Spleen (tissue), 11 donors: ENCODE measurements at regions not wholly inside any gene's neighbourhood (a gene's known extent, or its start where the extent isn't known, plus 50 kb on each side); places are given as distances from the start of the nearest gene placed in this dataset.

Source experiments
- DNase-seq: peaks from one replicate; pipeline ENCODE4 v3.0.0-alpha.2; 2020
- H3K27ac ChIP-seq, 8 donors: fragments of 200-600 bp; sonication (generic) in 7 of 8; 1 replicate in 4 of 8; 2 replicates in 4 of 8; pipeline versions ENCODE4 v1.5.0 to v1.8.0; 2016 to 2021; ENCODE audit warnings: inconsistent platforms in 4 of 8, mild to moderate bottlenecking in 4 of 8, moderate library complexity in 1 of 8
- H3K27me3 ChIP-seq, 7 donors: fragments of 200-600 bp; sonication (generic) in 6 of 7; replicated peaks in 1 of 7; 1 replicate in 4 of 7; 2 replicates in 3 of 7; pipeline versions ENCODE4 v1.5.0 to v1.8.0; 2016 to 2021; ENCODE audit warnings: inconsistent platforms in 3 of 7, mild to moderate bottlenecking in 1 of 7
- H3K36me3 ChIP-seq, 6 donors: fragments of 200-600 bp; sonication (generic) in 5 of 6; 1 replicate in 4 of 6; 2 replicates in 2 of 6; pipeline versions ENCODE4 v1.5.0 to v1.8.0; 2016 to 2021; ENCODE audit warnings: inconsistent platforms in 2 of 6
- H3K4me1 ChIP-seq, 6 donors: fragments of 200-600 bp; sonication (generic) in 5 of 6; 1 replicate in 3 of 6; 2 replicates in 3 of 6; pipeline versions ENCODE4 v1.5.0 to v1.8.0; 2016 to 2021; ENCODE audit warnings: inconsistent platforms in 3 of 6
- H3K4me3 ChIP-seq, 8 donors: fragments of 200-600 bp; sonication (generic) in 7 of 8; 1 replicate in 4 of 8; 2 replicates in 4 of 8; pipeline versions ENCODE4 v1.5.0 to v1.8.0; 2016 to 2021; ENCODE audit warnings: inconsistent platforms in 4 of 8, mild to moderate bottlenecking in 4 of 8, moderate library complexity in 2 of 8
- H3K9me3 ChIP-seq, 8 donors: fragments of 200-600 bp; sonication (generic) in 7 of 8; 1 replicate in 4 of 8; 2 replicates in 4 of 8; pipeline versions ENCODE4 v1.5.0 to v1.8.0; 2016 to 2021; ENCODE audit warnings: inconsistent platforms in 4 of 8
- POLR2A ChIP-seq, 3 donors: fragments of 450-650 bp; IDR thresholded peaks; one replicate each; pipeline ENCODE4 v1.5.1; 2017; ENCODE audit warnings: antibody characterized with exemption in 3 of 3, mild to moderate bottlenecking in 1 of 3
- POLR2AphosphoS5 ChIP-seq, 3 donors: sonication (generic); formaldehyde crosslinking; IDR thresholded peaks; one replicate each; pipeline ENCODE4 v1.5.1; 2017; ENCODE audit warnings: antibody characterized with exemption in 3 of 3
- WGBS, 5 donors: extraction: QIAGEN DNeasy Blood & Tissue Kit in 3 of 5; methylation state at CpG; one replicate each; pipeline versions ENCODE4 v1.1.5 to v1.1.7; 2013 to 2018; 5-methylcytosine and 5-hydroxymethylcytosine counted together
- intact Hi-C: fragments of 100-400 bp; cut with DNase I; formaldehyde crosslinking; loops from one replicate; pipeline ENCODE4 v1.15.0; 2023; ENCODE audit warnings: low total_unique reads
- TF ChIP-seq, protein P1 (sequence below), 11 experiments: fragments of 200-600 bp in 7 of 11; fragments of 450-650 bp in 4 of 11; sonication (generic) in 4 of 11; IDR thresholded peaks in 8 of 11; conservative IDR thresholded peaks in 3 of 11; 1 replicate in 7 of 11; 2 replicates in 4 of 11; pipeline versions ENCODE4 v1.4.0 to v1.8.0; 2016 to 2021; ENCODE audit warnings: antibody characterized with exemption in 11 of 11, inconsistent platforms in 4 of 11, mild to moderate bottlenecking in 1 of 11
- donor health status: healthy with polysubstance abuse.
- donor health status: DM: no; HTN: no; CAD: no; lungs with moderate emphysema.
- donor health status: DM: no; HTN: no; CAD: no.
- donor health status: Bipolar disorder and iron deficiency.
- donor health status: healthy.
- donor health status: DM: no; HTN: no; CAD: no.
- donor health status: DM: yes; HTN: yes; CAD: no.

DNA sequence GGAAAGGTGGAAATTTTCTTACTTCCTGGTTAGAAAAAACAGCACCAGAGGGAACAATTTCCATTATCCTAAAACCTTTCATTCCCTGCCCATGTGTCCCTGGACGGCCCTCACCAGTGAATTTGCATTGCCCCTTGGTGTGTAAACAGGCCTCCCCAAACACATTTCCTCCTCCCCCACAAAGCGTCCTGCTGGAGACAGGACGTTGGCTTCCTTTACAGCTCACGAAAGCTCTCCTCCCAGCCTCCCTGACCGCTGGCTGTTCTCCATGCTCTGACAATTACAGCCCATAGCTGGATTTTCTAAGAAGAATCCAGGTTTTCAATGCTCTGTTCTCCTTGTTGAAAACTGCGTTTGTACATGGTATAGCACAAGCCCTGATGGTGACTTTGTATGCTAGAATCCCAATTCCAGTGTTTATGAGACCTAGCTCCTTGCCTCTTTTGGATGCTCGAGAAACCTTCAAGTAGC is 724.2 kb upstream of the CELF2 start:
- DNase-seq, result no peak
- Histone ChIP-seq H3K27me3 (no peaks in the 10 kb centered on the region), H3K4me1 (no peaks in the 10 kb centered on the region), H3K4me3 (no peak overlapping the region), H3K36me3 (no peaks in the 10 kb centered on the region), H3K27ac (no peak overlapping the region), H3K9me3 (peaks cover 0 to 10% (median 0%) of the 10 kb centered on the region in 8 donors)
- WGBS, 5 donors, result 28 to 47% (median 40%) methylated on average over 7 of the region's 7 CpGs
- intact Hi-C loops, result no loop called here
- no peak for TF ChIP-seq POLR2A (IDR thresholded peaks at IDR 0.05)

DNA sequence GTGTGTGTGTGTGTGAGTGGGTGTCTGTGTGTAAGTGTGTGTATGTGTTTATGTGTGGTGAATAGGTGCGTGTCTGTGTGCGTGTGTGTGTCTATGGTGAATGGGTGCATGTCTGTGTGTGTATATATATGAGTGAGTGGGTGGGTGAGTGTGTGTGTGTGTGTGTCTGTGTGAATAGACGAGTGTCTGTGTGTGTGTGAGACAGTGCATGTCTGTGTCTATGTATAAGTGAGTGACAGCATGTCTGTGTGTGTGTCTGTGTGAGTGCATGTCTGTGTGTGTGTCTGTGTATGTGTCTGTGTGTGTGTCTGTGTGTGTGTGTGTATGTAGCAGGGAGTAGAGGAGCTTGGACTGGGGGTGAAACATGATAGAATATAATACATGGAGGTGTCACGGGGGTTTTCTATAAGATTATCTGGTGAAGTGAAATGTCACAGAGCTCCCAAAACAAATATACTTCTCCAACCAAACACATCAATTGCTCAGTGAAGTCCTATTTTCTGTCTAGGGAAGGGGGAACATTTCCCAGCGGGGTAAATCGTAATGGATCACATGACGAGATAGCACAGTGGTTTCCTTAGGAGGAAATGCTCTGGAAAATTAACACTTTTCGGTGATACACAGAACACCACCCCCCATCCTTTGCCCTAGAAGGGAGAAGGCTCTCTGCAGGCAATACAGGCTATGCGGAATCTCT is 723.3 kb upstream of the CELF2 start:
- intact Hi-C loops, result no loop called here
- no peak overlapping the region for H3K4me3 ChIP-seq
- 74 to 88% (median 84%) methylated on average over 9 of the region's 9 CpGs for WGBS, 5 donors
- TF ChIP-seq, protein P1, sequence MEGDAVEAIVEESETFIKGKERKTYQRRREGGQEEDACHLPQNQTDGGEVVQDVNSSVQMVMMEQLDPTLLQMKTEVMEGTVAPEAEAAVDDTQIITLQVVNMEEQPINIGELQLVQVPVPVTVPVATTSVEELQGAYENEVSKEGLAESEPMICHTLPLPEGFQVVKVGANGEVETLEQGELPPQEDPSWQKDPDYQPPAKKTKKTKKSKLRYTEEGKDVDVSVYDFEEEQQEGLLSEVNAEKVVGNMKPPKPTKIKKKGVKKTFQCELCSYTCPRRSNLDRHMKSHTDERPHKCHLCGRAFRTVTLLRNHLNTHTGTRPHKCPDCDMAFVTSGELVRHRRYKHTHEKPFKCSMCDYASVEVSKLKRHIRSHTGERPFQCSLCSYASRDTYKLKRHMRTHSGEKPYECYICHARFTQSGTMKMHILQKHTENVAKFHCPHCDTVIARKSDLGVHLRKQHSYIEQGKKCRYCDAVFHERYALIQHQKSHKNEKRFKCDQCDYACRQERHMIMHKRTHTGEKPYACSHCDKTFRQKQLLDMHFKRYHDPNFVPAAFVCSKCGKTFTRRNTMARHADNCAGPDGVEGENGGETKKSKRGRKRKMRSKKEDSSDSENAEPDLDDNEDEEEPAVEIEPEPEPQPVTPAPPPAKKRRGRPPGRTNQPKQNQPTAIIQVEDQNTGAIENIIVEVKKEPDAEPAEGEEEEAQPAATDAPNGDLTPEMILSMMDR (IDR thresholded peaks at IDR 0.05 in 8 of 11, conservative IDR thresholded peaks at IDR 0.05 in 3 of 11), result no peak
- no peak for TF ChIP-seq POLR2A (IDR thresholded peaks at IDR 0.05)
- no peak for TF ChIP-seq POLR2AphosphoS5 (IDR thresholded peaks at IDR 0.05)
- no peak for DNase-seq
- H3K4me1 ChIP-seq, result no peaks in the 10 kb centered on the region
- H3K27ac ChIP-seq, result no peak overlapping the region
- H3K27me3 ChIP-seq, result no peaks in the 10 kb centered on the region
- H3K9me3 ChIP-seq, result peaks cover 0 to 10% (median 0%) of the 10 kb centered on the region in 8 donors
- no peaks in the 10 kb centered on the region for H3K36me3 ChIP-seq

DNA sequence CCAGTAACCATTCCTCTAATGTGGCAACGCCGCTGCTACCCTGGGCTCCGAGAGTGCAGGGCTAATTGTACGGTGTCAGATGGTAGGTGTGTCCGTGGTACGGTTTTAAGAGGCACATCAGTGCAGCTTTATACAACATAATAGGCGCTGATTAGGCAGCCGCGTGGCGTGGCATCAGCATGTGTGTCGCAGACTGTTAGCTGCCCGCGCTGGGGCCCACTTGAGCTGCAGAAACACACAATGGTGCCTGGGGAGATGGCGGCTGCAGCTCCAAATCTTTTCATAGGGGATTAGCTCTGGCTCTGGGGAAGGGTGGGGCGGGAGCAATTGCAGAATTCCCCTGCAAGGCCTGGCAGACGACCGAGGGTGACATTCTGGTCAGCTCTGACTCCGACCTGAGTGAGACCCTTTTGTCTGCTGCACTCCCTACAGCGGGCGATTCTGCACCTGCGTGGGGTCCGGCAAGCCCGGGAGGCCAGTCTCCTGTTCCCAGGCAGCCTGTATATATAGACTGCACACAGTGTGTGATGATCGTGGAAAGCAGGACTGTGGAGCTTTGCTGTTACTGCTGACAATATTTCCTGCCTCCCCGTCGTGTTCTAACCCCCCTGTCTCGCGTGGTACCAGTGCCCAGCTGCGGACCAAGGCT is 722.7 kb upstream of the CELF2 start:
- Histone ChIP-seq H3K4me1 (no peaks in the 10 kb centered on the region), H3K27ac (no peak overlapping the region), H3K9me3 (peaks cover 0 to 10% (median 0%) of the 10 kb centered on the region in 8 donors), H3K36me3 (no peaks in the 10 kb centered on the region), H3K4me3 (no peak overlapping the region), H3K27me3 (no peaks in the 10 kb centered on the region)
- DNase-seq, result no peak
- intact Hi-C loops, result no loop called here
- WGBS, 5 donors, result 80 to 88% (median 83%) methylated on average over 28 to 29 of the region's 29 CpGs
- TF ChIP-seq, protein P1 (IDR thresholded peaks at IDR 0.05 in 8 of 11, conservative IDR thresholded peaks at IDR 0.05 in 3 of 11), result no peak
- TF ChIP-seq POLR2AphosphoS5 (IDR thresholded peaks at IDR 0.05), result no peak
- no peak for TF ChIP-seq POLR2A (IDR thresholded peaks at IDR 0.05)

DNA sequence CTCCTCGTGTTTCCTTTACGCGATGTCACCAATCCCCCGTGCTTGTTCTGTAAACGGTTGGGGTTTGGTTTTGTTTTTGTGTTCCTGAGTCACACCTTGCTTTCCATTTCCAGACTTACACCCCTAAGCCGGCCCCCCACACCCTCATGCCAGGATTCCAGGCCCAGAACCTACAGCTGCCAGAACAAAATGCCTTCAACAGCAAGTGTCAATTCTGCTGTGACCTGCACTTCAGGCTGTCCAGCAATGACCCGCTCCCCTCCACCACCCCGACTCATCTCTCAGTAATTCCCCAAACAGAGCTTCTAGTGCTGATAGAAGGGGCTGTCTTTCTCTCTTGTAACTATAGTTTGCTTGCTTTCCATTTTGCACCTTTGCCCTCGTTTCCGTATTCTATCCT is 722.1 kb upstream of the CELF2 start:
- H3K9me3 ChIP-seq, result peaks cover 0 to 10% (median 0%) of the 10 kb centered on the region in 8 donors
- no peak overlapping the region for H3K4me3 ChIP-seq
- DNase-seq, result no peak
- intact Hi-C loops, result no loop called here
- no peaks in the 10 kb centered on the region for H3K36me3 ChIP-seq
- no peaks in the 10 kb centered on the region for H3K4me1 ChIP-seq
- no peaks in the 10 kb centered on the region for H3K27me3 ChIP-seq
- 65 to 78% (median 71%) methylated on average over 10 of the region's 10 CpGs for WGBS, 5 donors
- TF ChIP-seq, protein P1 (IDR thresholded peaks at IDR 0.05 in 8 of 11, conservative IDR thresholded peaks at IDR 0.05 in 3 of 11), result no peak
- TF ChIP-seq POLR2AphosphoS5 (IDR thresholded peaks at IDR 0.05), result no peak
- no peak for TF ChIP-seq POLR2A (IDR thresholded peaks at IDR 0.05)
- no peak overlapping the region for H3K27ac ChIP-seq
